ENCODE measurements at regions not wholly inside any gene's neighbourhood (a gene's known extent, or its start where the extent isn't known, plus 50 kb on each side); places are given as distances from the start of the nearest gene placed in this dataset.

GRCh38 chr1:168640836-168641235, 64.4 kb downstream of the XCL1 start:
- 100% methylated on average over 2 of the region's 3 CpGs for WGBS (ENCODE audit: insufficient coverage)
- ChIA-PET POLR2A (no interaction called here), CTCF (no interaction called here)
- no peak for DNase-seq
- peaks cover 0 to 3% (median 0%) of the 10 kb centered on the region in 5 experiments for H3K9me3 ChIP-seq (ENCODE audit: control extremely low read depth in 1 of 5, control insufficient read depth in 4 of 5, insufficient read depth in 2 of 5, low read depth in 1 of 5, low read length in 4 of 5)
- H3K4me3 ChIP-seq (ENCODE audit: control insufficient read depth in 1 of 7, extremely low read depth in 1 of 7, insufficient read depth in 4 of 7, low read depth in 2 of 7, low read length in 6 of 7): no peak overlapping the region
- H3K36me3 ChIP-seq (ENCODE audit: control insufficient read depth in 4 of 4, insufficient read depth in 4 of 4, low read length in 3 of 4): no peaks in the 10 kb centered on the region
- no peaks in the 10 kb centered on the region for H3K27me3 ChIP-seq (replicated peaks in 2 of 5; ENCODE audit: control insufficient read depth in 4 of 5, insufficient read depth in 5 of 5, low read length in 4 of 5)
- no peak overlapping the region for H3K27ac ChIP-seq (ENCODE audit: insufficient read depth in 1 of 2, low read depth in 1 of 2, low read length in 2 of 2, poor library complexity in 1 of 2, severe bottlenecking in 2 of 2)
- peaks cover 0 to 7% (median 4%) of the 10 kb centered on the region in 4 experiments for H3K4me1 ChIP-seq (ENCODE audit: control extremely low read depth in 1 of 4, control insufficient read depth in 4 of 4, insufficient read depth in 4 of 4, low read length in 3 of 4)

- no peak for DNase-seq
- H3K36me3 ChIP-seq (ENCODE audit: control insufficient read depth in 4 of 4, insufficient read depth in 4 of 4, low read length in 3 of 4): no peaks in the 10 kb centered on the region
- POLR2A ChIA-PET: no interaction called here
- H3K4me1 ChIP-seq (ENCODE audit: control extremely low read depth in 1 of 4, control insufficient read depth in 4 of 4, insufficient read depth in 4 of 4, low read length in 3 of 4): no peaks in the 10 kb centered on the region
- 100% methylated on average over 2 of the region's 2 CpGs for WGBS (ENCODE audit: insufficient coverage)
- no peaks in the 10 kb centered on the region for H3K27me3 ChIP-seq (replicated peaks in 2 of 5; ENCODE audit: control insufficient read depth in 4 of 5, insufficient read depth in 5 of 5, low read length in 4 of 5)
- CTCF ChIA-PET: no interaction called here
- H3K4me3 ChIP-seq (ENCODE audit: control insufficient read depth in 1 of 7, extremely low read depth in 1 of 7, insufficient read depth in 4 of 7, low read depth in 2 of 7, low read length in 6 of 7): no peak overlapping the region
- no peak overlapping the region for H3K27ac ChIP-seq (ENCODE audit: insufficient read depth in 1 of 2, low read depth in 1 of 2, low read length in 2 of 2, poor library complexity in 1 of 2, severe bottlenecking in 2 of 2)
- H3K9me3 ChIP-seq (ENCODE audit: control extremely low read depth in 1 of 5, control insufficient read depth in 4 of 5, insufficient read depth in 2 of 5, low read depth in 1 of 5, low read length in 4 of 5): peaks cover 0 to 3% (median 0%) of the 10 kb centered on the region in 5 experiments
These were observed 66.7 kb downstream of the XCL1 start for GRCh38 chr1:168643152-168643551.

Data from common myeloid progenitor, CD34-positive (primary cell).